AG04450 (cell line): ENCODE measurements at regions not wholly inside any gene's neighbourhood (a gene's known extent, or its start where the extent isn't known, plus 50 kb on each side); places are given as distances from the start of the nearest gene placed in this dataset.

Experiments used
- CTCF ChIA-PET: fragments of 300-600, 350-600 bp; formaldehyde crosslinking; extraction: SDS; loops from one replicate; lab custom pipeline; 2022; ENCODE audit warnings: antibody characterized with exemption, inconsistent platforms; lab: Charles Lee
- POLR2A ChIA-PET: fragments of 350-600 bp; formaldehyde crosslinking; extraction: SDS; loops from one replicate; lab custom pipeline; 2021; ENCODE audit warnings: antibody characterized with exemption, inconsistent platforms; lab: Yijun Ruan, JAX
- DNase-seq: peaks from one replicate; pipeline ENCODE4 v3.0.0-alpha.2; 2011; ENCODE audit warnings: low read depth, low spot score
- H3K27ac ChIP-seq: one replicate; pipeline ENCODE4 v1.5.1; 2012; ENCODE audit warnings: low read depth, low read length, control low read depth
- H3K27me3 ChIP-seq: one replicate; pipeline ENCODE4 v1.6.0; 2012; ENCODE audit warnings: low read length; ENCODE audit not compliant: control insufficient read depth, insufficient read depth
- H3K4me3 ChIP-seq: 2 replicates; pipeline ENCODE4 v1.5.1; 2011; ENCODE audit warnings: mild to moderate bottlenecking, low read depth, low read length, control low read depth
- H3K9me3 ChIP-seq: 2 replicates; pipeline ENCODE4 v1.5.1; 2012; ENCODE audit warnings: low read length; ENCODE audit not compliant: control insufficient read depth, insufficient read depth
- TF ChIP-seq, protein P1 (sequence below): IDR thresholded peaks from 2 replicates; pipeline ENCODE4 v1.5.1; 2011; ENCODE audit warnings: low read depth, low read length, control low read depth, inconsistent platforms

DNA sequence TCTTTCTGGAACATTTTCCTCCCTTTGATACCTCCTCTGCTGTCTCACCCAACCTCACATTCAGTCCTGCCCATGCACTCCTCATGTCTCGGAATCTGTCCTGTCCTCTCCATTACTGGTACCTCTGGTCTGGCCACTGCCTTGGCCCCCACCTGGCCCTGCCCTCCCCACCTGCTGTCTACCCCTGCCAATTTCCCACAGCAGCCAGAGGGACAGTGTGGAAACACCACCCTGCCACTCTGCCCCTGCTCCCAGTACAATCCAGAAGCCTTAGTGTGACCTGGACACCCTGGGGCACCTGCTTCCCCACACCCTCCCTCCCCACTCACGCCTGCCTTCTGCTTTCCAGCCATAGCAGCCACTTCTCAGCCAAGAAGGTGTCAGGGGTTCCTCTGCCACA lies 534.4 kb downstream of the MATN1 start:
- DNase-seq: no peak
- ChIA-PET CTCF (no interaction called here), POLR2A (no interaction called here)
- Histone ChIP-seq H3K27me3 (no peaks in the 10 kb centered on the region), H3K4me3 (no peak overlapping the region), H3K9me3 (no peaks in the 10 kb centered on the region), H3K27ac (no peak overlapping the region)
- TF ChIP-seq, protein P1, sequence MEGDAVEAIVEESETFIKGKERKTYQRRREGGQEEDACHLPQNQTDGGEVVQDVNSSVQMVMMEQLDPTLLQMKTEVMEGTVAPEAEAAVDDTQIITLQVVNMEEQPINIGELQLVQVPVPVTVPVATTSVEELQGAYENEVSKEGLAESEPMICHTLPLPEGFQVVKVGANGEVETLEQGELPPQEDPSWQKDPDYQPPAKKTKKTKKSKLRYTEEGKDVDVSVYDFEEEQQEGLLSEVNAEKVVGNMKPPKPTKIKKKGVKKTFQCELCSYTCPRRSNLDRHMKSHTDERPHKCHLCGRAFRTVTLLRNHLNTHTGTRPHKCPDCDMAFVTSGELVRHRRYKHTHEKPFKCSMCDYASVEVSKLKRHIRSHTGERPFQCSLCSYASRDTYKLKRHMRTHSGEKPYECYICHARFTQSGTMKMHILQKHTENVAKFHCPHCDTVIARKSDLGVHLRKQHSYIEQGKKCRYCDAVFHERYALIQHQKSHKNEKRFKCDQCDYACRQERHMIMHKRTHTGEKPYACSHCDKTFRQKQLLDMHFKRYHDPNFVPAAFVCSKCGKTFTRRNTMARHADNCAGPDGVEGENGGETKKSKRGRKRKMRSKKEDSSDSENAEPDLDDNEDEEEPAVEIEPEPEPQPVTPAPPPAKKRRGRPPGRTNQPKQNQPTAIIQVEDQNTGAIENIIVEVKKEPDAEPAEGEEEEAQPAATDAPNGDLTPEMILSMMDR: no peak

DNA sequence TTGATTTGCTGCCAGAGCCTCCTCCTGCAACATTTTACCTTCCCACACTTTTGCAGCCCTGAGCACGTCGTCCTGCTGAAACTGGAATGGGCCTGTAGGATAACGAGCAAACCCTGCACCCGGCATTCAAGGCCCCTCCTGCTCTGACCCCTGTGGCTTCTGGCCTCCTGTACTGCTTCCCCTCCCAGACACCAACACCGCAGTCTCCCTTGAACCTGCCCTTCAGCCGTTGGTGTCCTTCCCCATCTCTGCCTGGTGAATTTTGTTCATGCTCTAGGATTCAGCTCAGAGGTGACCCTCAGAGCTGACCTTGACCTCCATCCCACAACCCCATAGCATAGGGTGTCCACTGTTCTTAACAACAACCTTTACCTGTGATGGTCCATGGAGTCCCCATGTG lies 535.1 kb downstream of the MATN1 start:
- POLR2A ChIA-PET: no interaction called here
- CTCF ChIA-PET: no interaction called here

DNA sequence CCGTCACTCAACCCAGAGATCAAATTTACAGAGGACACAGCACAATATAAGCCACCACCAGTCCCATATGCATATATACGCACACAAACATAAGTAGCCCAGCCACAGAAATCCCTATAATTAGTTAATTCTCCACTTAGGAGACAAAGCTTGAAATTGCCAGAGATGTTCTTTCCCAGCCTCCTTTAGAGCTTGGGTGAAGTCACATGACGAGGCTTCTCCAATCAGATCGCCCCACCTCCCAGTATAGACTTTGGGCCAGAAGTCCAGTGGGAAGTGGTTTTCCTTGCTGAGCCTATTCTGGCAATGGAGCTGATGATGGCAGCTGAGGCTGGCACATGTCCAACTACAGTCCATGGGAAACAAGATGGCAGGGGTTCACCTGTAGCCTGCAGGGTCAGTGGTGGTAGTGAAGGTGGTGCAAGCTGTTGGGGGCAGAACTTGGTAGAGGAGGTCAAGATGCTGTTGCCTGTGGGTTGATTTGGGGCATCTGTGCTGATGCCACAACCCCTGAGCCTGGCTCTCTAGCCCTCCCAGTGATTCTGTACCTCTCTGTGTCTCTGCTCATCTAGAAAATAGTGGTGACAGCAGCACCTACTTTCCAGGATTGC lies 535.9 kb downstream of the MATN1 start:
- no peak overlapping the region for H3K4me3 ChIP-seq
- peaks cover 2% of the 10 kb centered on the region for H3K27me3 ChIP-seq
- DNase-seq: no peak
- POLR2A ChIA-PET: no interaction called here
- TF ChIP-seq, protein P1: no peak
- H3K9me3 ChIP-seq: no peaks in the 10 kb centered on the region
- CTCF ChIA-PET: interaction anchor here (1.2 kb wide), 1 partner anchor 193 kb away, joined by 5 read pairs; no protein-coding TSS in a partner anchor
- H3K27ac ChIP-seq: no peak overlapping the region

More for the DNA sequence above, 535.1 kb downstream of the MATN1 start:
- no peak for DNase-seq
- no peak overlapping the region for H3K27ac ChIP-seq
- no peak overlapping the region for H3K4me3 ChIP-seq
- H3K9me3 ChIP-seq: no peaks in the 10 kb centered on the region
- TF ChIP-seq, protein P1: no peak
- H3K27me3 ChIP-seq: no peaks in the 10 kb centered on the region

DNA sequence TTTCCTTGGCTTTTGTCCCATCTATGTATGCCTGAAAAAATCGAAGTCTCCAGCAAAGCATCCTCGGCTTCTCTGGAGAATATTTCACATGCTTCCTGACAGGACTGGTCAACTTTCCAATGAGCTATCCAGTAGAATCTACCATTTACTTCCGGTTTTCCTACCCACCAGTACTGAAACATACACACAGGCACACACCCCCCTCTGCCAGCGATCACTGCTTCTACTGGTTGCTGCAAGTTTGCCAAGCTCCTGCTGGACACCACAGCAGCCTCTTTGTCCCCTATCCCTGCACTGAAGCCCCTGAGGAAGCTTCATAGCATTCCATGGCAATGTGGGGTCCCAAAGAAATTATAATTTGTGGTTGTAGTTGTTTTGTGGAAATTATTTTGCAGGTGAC lies 536.8 kb downstream of the MATN1 start:
- H3K9me3 ChIP-seq: no peaks in the 10 kb centered on the region
- CTCF ChIA-PET: interaction anchor here (0.7 kb wide), 1 partner anchor 11 kb away, joined by 3 read pairs; no protein-coding TSS in a partner anchor
- TF ChIP-seq, protein P1: no peak
- peaks cover 3% of the 10 kb centered on the region for H3K27me3 ChIP-seq
- no peak overlapping the region for H3K4me3 ChIP-seq
- no peak overlapping the region for H3K27ac ChIP-seq
- POLR2A ChIA-PET: no interaction called here
- no peak for DNase-seq

DNA sequence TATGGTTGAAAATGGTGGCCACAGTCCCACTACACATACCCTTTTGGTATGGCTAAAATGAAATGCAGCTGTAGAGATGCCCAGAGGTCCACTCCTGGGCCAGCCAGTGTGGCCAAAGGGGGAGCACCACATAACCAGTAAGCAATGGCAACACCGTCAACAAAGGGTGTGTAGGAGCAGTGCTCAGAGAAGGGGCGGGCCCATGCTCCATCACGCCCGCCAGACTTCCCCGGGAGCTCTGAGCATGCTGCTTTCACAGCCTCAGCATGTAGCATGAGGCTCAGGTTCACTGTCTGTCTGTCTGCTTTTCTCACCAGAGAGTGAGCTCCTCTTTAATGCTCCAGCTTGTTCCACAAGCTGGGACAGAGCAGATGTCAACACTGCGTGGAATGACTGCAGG lies 537.6 kb downstream of the MATN1 start:
- DNase-seq: no peak
- H3K4me3 ChIP-seq: no peak overlapping the region
- H3K27me3 ChIP-seq: peaks cover 3% of the 10 kb centered on the region
- CTCF ChIA-PET: no interaction called here
- no peaks in the 10 kb centered on the region for H3K9me3 ChIP-seq
- POLR2A ChIA-PET: no interaction called here
- TF ChIP-seq, protein P1: no peak
- H3K27ac ChIP-seq: no peak overlapping the region
